WERI-Rb-1 (cell line): ENCODE measurements at regions not wholly inside any gene's neighbourhood (a gene's known extent, or its start where the extent isn't known, plus 50 kb on each side); places are given as distances from the start of the nearest gene placed in this dataset.

Experiments used
- DNase-seq: peaks from one replicate; pipeline ENCODE4 v3.0.0-alpha.2; 2020
- H3K27ac ChIP-seq: fragments of 250-450 bp; sonication (Bioruptor Pico); 2 replicates; pipeline ENCODE4 v1.5.1; 2020; ENCODE audit warnings: mild to moderate bottlenecking, moderate library complexity
- H3K27me3 ChIP-seq: fragments of 250-450 bp; sonication (Bioruptor Pico); 2 replicates; pipeline ENCODE4 v1.5.1; 2021; ENCODE audit warnings: mild to moderate bottlenecking, low read depth, moderate library complexity; ENCODE audit not compliant: insufficient read depth, severe bottlenecking
- H3K36me3 ChIP-seq: fragments of 250-450 bp; sonication (Bioruptor Pico); 2 replicates; pipeline ENCODE4 v1.5.1; 2020; ENCODE audit warnings: mild to moderate bottlenecking, moderate library complexity
- H3K4me3 ChIP-seq: 2 replicates; pipeline ENCODE4 v1.5.1; 2011; ENCODE audit warnings: low read depth, mild to moderate bottlenecking, control low read depth, low read length
- H3K9me3 ChIP-seq: fragments of 250-450 bp; sonication (Bioruptor Pico); 2 replicates; pipeline ENCODE4 v1.5.1; 2021; ENCODE audit warnings: mild to moderate bottlenecking, moderate library complexity; ENCODE audit not compliant: severe bottlenecking
- CTCF ChIP-seq: IDR thresholded peaks from 2 replicates; pipeline ENCODE4 v1.5.1; 2011; ENCODE audit warnings: low read depth, mild to moderate bottlenecking, control low read depth, inconsistent platforms, low read length

- Histone ChIP-seq H3K36me3 (no peaks in the 10 kb centered on the region), H3K4me3 (no peak overlapping the region), H3K27me3 (peaks cover 65% of the 10 kb centered on the region), H3K9me3 (no peaks in the 10 kb centered on the region), H3K27ac (no peak overlapping the region)
- DNase-seq, result no peak
- no peak for TF ChIP-seq CTCF
Observed at GRCh38 chr15:97687654-97688053, 272.8 kb upstream of the ARRDC4 start.

DNA sequence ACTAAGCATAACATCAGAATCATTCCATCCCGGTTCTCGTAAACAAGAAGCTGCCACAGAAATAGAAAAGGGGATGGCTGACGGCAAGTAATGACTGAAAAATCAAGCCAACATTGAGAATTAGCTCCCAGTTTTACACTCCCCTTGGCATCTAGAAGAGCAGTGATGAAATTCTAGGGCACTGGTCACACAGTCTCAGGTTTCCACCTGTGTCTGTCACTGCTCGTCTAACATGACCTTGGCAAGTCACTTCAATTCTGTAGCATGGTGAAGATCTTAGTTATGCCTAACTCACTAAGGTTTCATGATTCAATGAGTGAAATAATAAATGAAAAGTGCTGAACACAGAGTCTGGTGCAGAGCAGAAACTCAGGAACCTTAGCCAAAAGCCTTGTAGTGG, 272.3 kb upstream of the ARRDC4 start:
- H3K4me3 ChIP-seq, result no peak overlapping the region
- no peak overlapping the region for H3K27ac ChIP-seq
- TF ChIP-seq CTCF, result no peak
- DNase-seq, result no peak
- H3K27me3 ChIP-seq, result peaks cover 65% of the 10 kb centered on the region
- H3K36me3 ChIP-seq, result no peaks in the 10 kb centered on the region
- no peaks in the 10 kb centered on the region for H3K9me3 ChIP-seq

- TF ChIP-seq CTCF, result no peak
- no peak for DNase-seq
Observed at GRCh38 chr15:97688886-97689285, 271.6 kb upstream of the ARRDC4 start.

GRCh38 chr15:97691078-97691477, 269.4 kb upstream of the ARRDC4 start:
- H3K9me3 ChIP-seq, result no peaks in the 10 kb centered on the region
- no peak overlapping the region for H3K27ac ChIP-seq
- no peak overlapping the region for H3K4me3 ChIP-seq
- no peak for TF ChIP-seq CTCF
- DNase-seq, result no peak
- H3K36me3 ChIP-seq, result no peaks in the 10 kb centered on the region
- H3K27me3 ChIP-seq, result peaks cover 69% of the 10 kb centered on the region

More at GRCh38 chr15:97688886-97689285, 271.6 kb upstream of the ARRDC4 start:
- Histone ChIP-seq H3K27me3 (peaks cover 69% of the 10 kb centered on the region), H3K9me3 (no peaks in the 10 kb centered on the region), H3K36me3 (no peaks in the 10 kb centered on the region), H3K4me3 (no peak overlapping the region), H3K27ac (no peak overlapping the region)

DNA sequence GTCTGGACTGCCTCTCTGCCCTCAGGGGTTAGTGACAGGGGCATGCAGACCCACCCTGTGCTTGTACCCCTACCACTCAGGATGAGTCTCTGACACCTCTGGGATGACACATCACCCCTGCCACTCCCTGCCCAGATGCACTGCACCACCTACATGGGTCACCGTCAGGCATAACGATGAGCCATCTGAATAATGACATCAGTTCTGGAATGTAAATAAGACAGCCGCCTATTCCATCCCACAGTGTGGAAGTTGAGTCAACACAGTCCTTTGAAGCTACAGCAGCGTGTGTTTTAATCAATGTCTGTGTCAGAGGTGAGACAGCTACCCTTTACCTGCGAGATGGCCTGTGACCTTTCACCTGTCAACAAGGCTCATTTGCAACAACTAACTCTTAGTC, 268.7 kb upstream of the ARRDC4 start:
- no peak for DNase-seq
- H3K27ac ChIP-seq, result no peak overlapping the region
- no peaks in the 10 kb centered on the region for H3K9me3 ChIP-seq
- no peak overlapping the region for H3K4me3 ChIP-seq
- H3K27me3 ChIP-seq, result peaks cover 68% of the 10 kb centered on the region
- TF ChIP-seq CTCF, result no peak
- no peaks in the 10 kb centered on the region for H3K36me3 ChIP-seq

GRCh38 chr15:97692301-97693015, 268.0 kb upstream of the ARRDC4 start:
- no peak for DNase-seq
- Histone ChIP-seq H3K27ac (no peak overlapping the region), H3K4me3 (no peak overlapping the region)

More at GRCh38 chr15:97692301-97693015, 268.0 kb upstream of the ARRDC4 start:
- no peak for TF ChIP-seq CTCF
- H3K9me3 ChIP-seq, result no peaks in the 10 kb centered on the region
- peaks cover 66% of the 10 kb centered on the region for H3K27me3 ChIP-seq
- H3K36me3 ChIP-seq, result no peaks in the 10 kb centered on the region
